Spleen (tissue), 11 donors: ENCODE measurements at regions not wholly inside any gene's neighbourhood (a gene's known extent, or its start where the extent isn't known, plus 50 kb on each side); places are given as distances from the start of the nearest gene placed in this dataset.

ENCODE experiments used
- DNase-seq: peaks from one replicate; pipeline ENCODE4 v3.0.0-alpha.2; 2020
- H3K27ac ChIP-seq, 8 donors: fragments of 200-600 bp; sonication (generic) in 7 of 8; 1 replicate in 4 of 8; 2 replicates in 4 of 8; pipeline versions ENCODE4 v1.5.0 to v1.8.0; 2016 to 2021; ENCODE audit warnings: inconsistent platforms in 4 of 8, mild to moderate bottlenecking in 4 of 8, moderate library complexity in 1 of 8
- H3K27me3 ChIP-seq, 7 donors: fragments of 200-600 bp; sonication (generic) in 6 of 7; replicated peaks in 1 of 7; 1 replicate in 4 of 7; 2 replicates in 3 of 7; pipeline versions ENCODE4 v1.5.0 to v1.8.0; 2016 to 2021; ENCODE audit warnings: inconsistent platforms in 3 of 7, mild to moderate bottlenecking in 1 of 7
- H3K36me3 ChIP-seq, 6 donors: fragments of 200-600 bp; sonication (generic) in 5 of 6; 1 replicate in 4 of 6; 2 replicates in 2 of 6; pipeline versions ENCODE4 v1.5.0 to v1.8.0; 2016 to 2021; ENCODE audit warnings: inconsistent platforms in 2 of 6
- H3K4me1 ChIP-seq, 6 donors: fragments of 200-600 bp; sonication (generic) in 5 of 6; 1 replicate in 3 of 6; 2 replicates in 3 of 6; pipeline versions ENCODE4 v1.5.0 to v1.8.0; 2016 to 2021; ENCODE audit warnings: inconsistent platforms in 3 of 6
- H3K4me3 ChIP-seq, 8 donors: fragments of 200-600 bp; sonication (generic) in 7 of 8; 1 replicate in 4 of 8; 2 replicates in 4 of 8; pipeline versions ENCODE4 v1.5.0 to v1.8.0; 2016 to 2021; ENCODE audit warnings: inconsistent platforms in 4 of 8, mild to moderate bottlenecking in 4 of 8, moderate library complexity in 2 of 8
- H3K9me3 ChIP-seq, 8 donors: fragments of 200-600 bp; sonication (generic) in 7 of 8; 1 replicate in 4 of 8; 2 replicates in 4 of 8; pipeline versions ENCODE4 v1.5.0 to v1.8.0; 2016 to 2021; ENCODE audit warnings: inconsistent platforms in 4 of 8
- POLR2A ChIP-seq, 3 donors: fragments of 450-650 bp; IDR thresholded peaks; one replicate each; pipeline ENCODE4 v1.5.1; 2017; ENCODE audit warnings: antibody characterized with exemption in 3 of 3, mild to moderate bottlenecking in 1 of 3
- POLR2AphosphoS5 ChIP-seq, 3 donors: sonication (generic); formaldehyde crosslinking; IDR thresholded peaks; one replicate each; pipeline ENCODE4 v1.5.1; 2017; ENCODE audit warnings: antibody characterized with exemption in 3 of 3
- WGBS, 5 donors: extraction: QIAGEN DNeasy Blood & Tissue Kit in 3 of 5; methylation state at CpG; one replicate each; pipeline versions ENCODE4 v1.1.5 to v1.1.7; 2013 to 2018; 5-methylcytosine and 5-hydroxymethylcytosine counted together
- intact Hi-C: fragments of 100-400 bp; cut with DNase I; formaldehyde crosslinking; loops from one replicate; pipeline ENCODE4 v1.15.0; 2023; ENCODE audit warnings: low total_unique reads
- TF ChIP-seq, protein P1 (sequence below), 11 experiments: fragments of 200-600 bp in 7 of 11; fragments of 450-650 bp in 4 of 11; sonication (generic) in 4 of 11; IDR thresholded peaks in 8 of 11; conservative IDR thresholded peaks in 3 of 11; 1 replicate in 7 of 11; 2 replicates in 4 of 11; pipeline versions ENCODE4 v1.4.0 to v1.8.0; 2016 to 2021; ENCODE audit warnings: antibody characterized with exemption in 11 of 11, inconsistent platforms in 4 of 11, mild to moderate bottlenecking in 1 of 11
- donor health status: healthy with polysubstance abuse.
- donor health status: DM: no; HTN: no; CAD: no; lungs with moderate emphysema.
- donor health status: DM: no; HTN: no; CAD: no.
- donor health status: Bipolar disorder and iron deficiency.
- donor health status: healthy.
- donor health status: DM: no; HTN: no; CAD: no.
- donor health status: DM: yes; HTN: yes; CAD: no.

DNA sequence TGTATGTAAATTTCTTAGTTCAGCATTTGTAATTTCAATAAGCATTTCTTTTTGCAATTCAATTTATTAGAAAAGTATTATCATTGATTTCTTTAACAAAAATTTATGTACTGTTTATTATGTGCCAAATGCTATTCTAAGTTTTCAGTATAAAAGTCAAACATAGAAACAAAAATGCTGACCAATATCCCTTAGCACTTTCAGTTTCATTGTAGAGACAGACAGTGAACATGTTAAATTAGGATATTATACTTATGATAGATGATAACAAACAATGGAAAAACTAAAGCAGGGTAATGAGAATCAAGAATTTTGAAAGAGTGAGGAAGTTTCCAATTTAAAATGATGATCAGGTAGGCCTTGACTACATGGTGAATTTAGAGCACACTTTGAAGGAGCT is 1106.0 kb downstream of the TAF11L14 start:
- H3K36me3 ChIP-seq, result peaks cover 0 to 5% (median 0%) of the 10 kb centered on the region in 6 donors
- H3K4me3 ChIP-seq, result no peak overlapping the region
- H3K27me3 ChIP-seq, result no peaks in the 10 kb centered on the region
- peak overlapping the region in 1 of 8 donors; percentile 15 for H3K27ac ChIP-seq
- no peak for DNase-seq
- intact Hi-C loops, result no loop called here
- H3K9me3 ChIP-seq, result no peaks in the 10 kb centered on the region
- H3K4me1 ChIP-seq, result peaks cover 28 to 81% (median 57%) of the 10 kb centered on the region in 6 donors
- TF ChIP-seq POLR2A (IDR thresholded peaks at IDR 0.05) (no peak), POLR2AphosphoS5 (IDR thresholded peaks at IDR 0.05) (no peak)
- TF ChIP-seq, protein P1, sequence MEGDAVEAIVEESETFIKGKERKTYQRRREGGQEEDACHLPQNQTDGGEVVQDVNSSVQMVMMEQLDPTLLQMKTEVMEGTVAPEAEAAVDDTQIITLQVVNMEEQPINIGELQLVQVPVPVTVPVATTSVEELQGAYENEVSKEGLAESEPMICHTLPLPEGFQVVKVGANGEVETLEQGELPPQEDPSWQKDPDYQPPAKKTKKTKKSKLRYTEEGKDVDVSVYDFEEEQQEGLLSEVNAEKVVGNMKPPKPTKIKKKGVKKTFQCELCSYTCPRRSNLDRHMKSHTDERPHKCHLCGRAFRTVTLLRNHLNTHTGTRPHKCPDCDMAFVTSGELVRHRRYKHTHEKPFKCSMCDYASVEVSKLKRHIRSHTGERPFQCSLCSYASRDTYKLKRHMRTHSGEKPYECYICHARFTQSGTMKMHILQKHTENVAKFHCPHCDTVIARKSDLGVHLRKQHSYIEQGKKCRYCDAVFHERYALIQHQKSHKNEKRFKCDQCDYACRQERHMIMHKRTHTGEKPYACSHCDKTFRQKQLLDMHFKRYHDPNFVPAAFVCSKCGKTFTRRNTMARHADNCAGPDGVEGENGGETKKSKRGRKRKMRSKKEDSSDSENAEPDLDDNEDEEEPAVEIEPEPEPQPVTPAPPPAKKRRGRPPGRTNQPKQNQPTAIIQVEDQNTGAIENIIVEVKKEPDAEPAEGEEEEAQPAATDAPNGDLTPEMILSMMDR (IDR thresholded peaks at IDR 0.05 in 8 of 11, conservative IDR thresholded peaks at IDR 0.05 in 3 of 11), result no peak

DNA sequence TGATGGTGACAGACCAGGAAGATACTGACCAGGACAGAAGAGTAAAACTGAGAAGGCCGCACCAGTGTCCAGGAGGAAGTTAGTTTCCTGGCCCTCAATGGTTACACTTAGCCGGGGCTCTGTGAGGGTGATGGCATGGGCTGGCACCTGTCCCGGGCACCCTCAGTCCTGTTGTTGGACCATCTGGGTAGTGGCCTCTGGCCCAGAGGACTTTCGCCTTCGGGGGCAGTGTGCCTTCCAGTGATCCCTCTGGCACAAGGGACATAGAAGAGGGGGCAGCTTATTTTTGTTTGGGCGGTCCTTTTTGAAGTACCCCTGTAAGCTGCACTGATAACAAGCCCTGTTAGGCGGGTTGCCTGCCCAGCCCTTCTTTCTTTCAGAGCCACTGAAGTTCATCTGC is 1108.6 kb downstream of the TAF11L14 start:
- Histone ChIP-seq H3K4me3 (no peak overlapping the region), H3K27ac (no peak overlapping the region), H3K9me3 (no peaks in the 10 kb centered on the region), H3K36me3 (no peaks in the 10 kb centered on the region), H3K27me3 (no peaks in the 10 kb centered on the region), H3K4me1 (peaks cover 28 to 80% (median 64%) of the 10 kb centered on the region in 6 donors)
- DNase-seq, result peak; percentile 67
- intact Hi-C loops, result no loop called here
- 72 to 90% (median 80%) methylated on average over 5 to 7 of the region's 7 CpGs for WGBS, 5 donors
- TF ChIP-seq POLR2A (IDR thresholded peaks at IDR 0.05), result no peak
- TF ChIP-seq, protein P1 (IDR thresholded peaks at IDR 0.05 in 8 of 11, conservative IDR thresholded peaks at IDR 0.05 in 3 of 11), result no peak
- TF ChIP-seq POLR2AphosphoS5 (IDR thresholded peaks at IDR 0.05), result no peak

DNA sequence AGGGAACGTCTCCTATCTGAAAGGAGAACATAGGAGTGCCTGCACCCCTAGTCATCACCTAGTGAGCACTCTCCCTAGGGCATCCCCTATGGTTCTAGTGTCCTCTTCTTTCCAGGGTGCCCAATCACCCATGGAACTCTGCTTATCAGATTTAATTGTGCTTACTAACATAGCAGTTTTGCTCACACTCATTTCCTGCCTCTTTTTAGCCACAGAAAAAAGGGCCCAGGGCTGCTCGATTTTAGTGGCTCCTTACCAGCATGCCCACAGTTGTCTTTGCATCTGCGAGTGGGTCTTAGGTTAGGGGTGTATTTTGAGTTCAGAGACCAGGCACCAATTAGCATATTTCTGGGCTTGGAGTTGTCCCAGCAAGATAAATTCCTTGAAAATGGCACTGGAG is 1110.2 kb downstream of the TAF11L14 start:
- no peaks in the 10 kb centered on the region for H3K36me3 ChIP-seq
- H3K9me3 ChIP-seq, result no peaks in the 10 kb centered on the region
- H3K4me1 ChIP-seq, result peaks cover 28 to 75% (median 61%) of the 10 kb centered on the region in 6 donors
- intact Hi-C loops, result no loop called here
- H3K4me3 ChIP-seq, result peak overlapping the region; percentile 61 to 85 (median 70)
- WGBS, 5 donors, result 45 to 55% (median 52%) methylated on average over 3 of the region's 3 CpGs
- peak; percentile 36 for DNase-seq
- H3K27me3 ChIP-seq, result no peaks in the 10 kb centered on the region
- peak overlapping the region; percentile 73 to 91 (median 88) for H3K27ac ChIP-seq
- no peak for TF ChIP-seq POLR2A (IDR thresholded peaks at IDR 0.05)
- no peak for TF ChIP-seq POLR2AphosphoS5 (IDR thresholded peaks at IDR 0.05)
- TF ChIP-seq, protein P1 (IDR thresholded peaks at IDR 0.05 in 8 of 11, conservative IDR thresholded peaks at IDR 0.05 in 3 of 11), result no peak

DNA sequence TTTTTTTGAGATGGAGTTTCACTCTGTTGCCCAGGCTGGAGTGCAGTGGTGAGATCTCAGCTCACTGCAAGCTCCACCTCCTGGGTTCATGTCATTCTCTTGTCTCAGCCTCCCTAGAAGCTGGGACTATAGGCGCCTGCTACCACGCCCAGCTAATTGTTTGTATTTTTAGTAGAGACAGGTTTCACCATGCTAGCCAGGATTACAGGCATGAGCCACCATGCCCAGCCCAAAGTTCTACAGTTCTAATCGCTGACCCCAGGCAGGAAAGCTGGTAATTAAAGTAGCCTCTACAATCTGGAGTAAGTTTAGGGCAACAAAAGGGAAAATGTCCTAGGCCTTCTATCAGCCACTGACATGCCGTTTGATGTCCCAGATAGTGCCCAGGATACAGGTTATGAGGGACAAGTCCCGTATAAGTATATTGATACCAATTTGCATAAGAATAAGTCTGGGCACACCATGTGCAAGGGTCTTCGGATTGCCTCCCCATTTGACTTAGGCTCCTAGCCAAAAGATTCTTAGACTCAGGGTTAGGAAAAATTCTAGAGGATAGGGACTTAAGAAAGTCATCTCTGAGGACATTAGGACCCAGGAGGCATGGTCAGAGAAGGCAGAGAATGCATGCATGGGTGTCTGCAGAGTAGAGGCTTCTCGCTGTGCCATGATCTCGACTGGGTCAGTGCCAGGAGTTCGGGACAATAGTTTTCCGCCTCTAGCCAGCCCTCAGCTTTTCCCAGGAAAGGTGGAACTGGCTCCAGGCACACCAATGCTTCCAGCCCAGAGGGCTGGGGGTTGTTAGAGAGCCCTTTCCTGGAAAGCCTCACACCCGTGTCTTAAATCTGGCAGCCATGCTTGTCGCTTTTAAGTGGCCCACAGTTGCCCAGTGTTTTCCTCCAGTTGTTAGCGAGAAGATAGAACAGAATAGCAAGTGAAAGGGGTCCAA is 1111.1 kb downstream of the TAF11L14 start:
- 20 to 42% (median 31%) methylated on average over 13 of the region's 13 CpGs for WGBS, 5 donors
- no peaks in the 10 kb centered on the region for H3K9me3 ChIP-seq
- peak in 1 of 3 donors; percentile 30 for TF ChIP-seq POLR2AphosphoS5 (IDR thresholded peaks at IDR 0.05)
- TF ChIP-seq, protein P1 (IDR thresholded peaks at IDR 0.05 in 8 of 11, conservative IDR thresholded peaks at IDR 0.05 in 3 of 11), result no peak
- peak in 1 of 3 donors; percentile 29 for TF ChIP-seq POLR2A (IDR thresholded peaks at IDR 0.05)
- peak overlapping the region; percentile 61 to 85 (median 70) for H3K4me3 ChIP-seq
- no peaks in the 10 kb centered on the region for H3K27me3 ChIP-seq
- H3K4me1 ChIP-seq, result peaks cover 23 to 66% (median 53%) of the 10 kb centered on the region in 6 donors
- intact Hi-C loops, result no loop called here
- peak overlapping the region; percentile 73 to 91 (median 88) for H3K27ac ChIP-seq
- no peaks in the 10 kb centered on the region for H3K36me3 ChIP-seq
- DNase-seq, result peak; percentile 80
